Activated CD4-positive, alpha-beta T cell treated with anti-CD3 and anti-CD28 coated beads, Interleukin-2, amount 10 ng/mL, durations not matched to agents 24 days and 14 days (primary cell): ENCODE measurements at regions not wholly inside any gene's neighbourhood (a gene's known extent, or its start where the extent isn't known, plus 50 kb on each side); places are given as distances from the start of the nearest gene placed in this dataset.

ENCODE experiments used
- DNase-seq: peaks from one replicate; pipeline ENCODE4 v3.0.0; 2022
- H3K27ac Mint-ChIP-seq: one replicate; pipeline ENCODE4 v1.8.0; 2022; ENCODE audit warnings: mild to moderate bottlenecking, mixed read lengths
- H3K27me3 Mint-ChIP-seq: one replicate; pipeline ENCODE4 v1.8.0; 2022; ENCODE audit warnings: mixed read lengths
- H3K36me3 Mint-ChIP-seq: one replicate; pipeline ENCODE4 v1.8.0; 2022; ENCODE audit warnings: low read depth, mild to moderate bottlenecking, mixed read lengths
- H3K4me1 Mint-ChIP-seq: one replicate; pipeline ENCODE4 v1.8.0; 2021; ENCODE audit warnings: mixed read lengths
- H3K4me3 Mint-ChIP-seq: one replicate; pipeline ENCODE4 v1.8.0; 2022; ENCODE audit warnings: mild to moderate bottlenecking, moderate library complexity, mixed read lengths
- H3K9me3 Mint-ChIP-seq: one replicate; pipeline ENCODE4 v1.8.0; 2021; ENCODE audit warnings: mixed read lengths
- intact Hi-C: fragments of 100-400 bp; cut with micrococcal nuclease; formaldehyde crosslinking; loops from one replicate; pipeline ENCODE4 v1.15.1; 2023

DNA sequence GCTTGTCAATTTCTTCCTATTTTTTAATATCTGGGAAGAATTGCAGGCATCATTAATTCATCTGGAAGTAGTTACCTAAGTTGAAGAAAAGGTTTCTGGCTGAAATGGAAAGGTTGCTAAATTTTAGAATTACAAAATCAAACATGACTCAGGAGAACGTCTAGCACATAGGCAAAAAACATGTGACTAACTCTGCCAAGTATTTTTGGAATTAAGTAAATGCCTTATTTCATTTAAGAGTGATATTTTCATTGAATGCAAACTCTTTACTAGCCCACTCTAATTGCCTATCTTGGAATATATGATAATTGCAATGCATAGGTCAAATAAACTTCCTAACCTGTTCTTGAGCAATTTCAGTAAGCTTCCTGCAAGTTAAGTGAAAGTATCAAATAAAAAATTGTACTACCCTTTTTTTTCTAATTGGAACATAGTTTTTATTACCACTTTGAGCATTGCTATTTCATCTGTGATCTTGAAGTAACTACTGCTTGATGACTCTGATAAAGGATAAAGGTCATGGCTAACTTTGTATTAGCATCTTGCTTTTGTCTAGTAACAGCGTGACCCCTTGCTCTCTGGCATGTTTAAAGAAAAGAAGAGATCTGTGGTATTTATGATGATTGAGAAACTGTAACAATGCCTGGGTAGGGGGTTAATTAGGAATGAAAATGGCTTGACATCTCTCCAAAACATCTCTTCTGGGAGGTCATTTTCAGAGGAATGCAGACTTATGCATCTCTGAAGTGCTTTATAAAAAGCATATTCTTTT, 208.3 kb upstream of the NCAM2 start:
- H3K9me3 Mint-ChIP-seq: no peaks in the 10 kb centered on the region

GRCh38 chr21:20800106-20800505, 198.1 kb upstream of the NCAM2 start:
- no peaks in the 10 kb centered on the region for H3K36me3 Mint-ChIP-seq
- intact Hi-C loops: no loop called here
- no peak overlapping the region for H3K4me3 Mint-ChIP-seq
- no peaks in the 10 kb centered on the region for H3K4me1 Mint-ChIP-seq
- no peak for DNase-seq
- no peaks in the 10 kb centered on the region for H3K27me3 Mint-ChIP-seq
- no peaks in the 10 kb centered on the region for H3K9me3 Mint-ChIP-seq
- no peak overlapping the region for H3K27ac Mint-ChIP-seq

More for the DNA sequence above, 208.3 kb upstream of the NCAM2 start:
- Mint-ChIP-seq H3K36me3 (no peaks in the 10 kb centered on the region), H3K27me3 (no peaks in the 10 kb centered on the region), H3K4me1 (no peaks in the 10 kb centered on the region), H3K27ac (no peak overlapping the region), H3K4me3 (no peak overlapping the region)
- no peak for DNase-seq
- intact Hi-C loops: no loop called here

- H3K4me3 Mint-ChIP-seq: no peak overlapping the region
- no peaks in the 10 kb centered on the region for H3K36me3 Mint-ChIP-seq
- no peak for DNase-seq
- H3K4me1 Mint-ChIP-seq: no peaks in the 10 kb centered on the region
- H3K9me3 Mint-ChIP-seq: peaks cover 3% of the 10 kb centered on the region
- H3K27me3 Mint-ChIP-seq: no peaks in the 10 kb centered on the region
- intact Hi-C loops: no loop called here
- H3K27ac Mint-ChIP-seq: no peak overlapping the region
Observed at GRCh38 chr21:20802201-20802600, 196.0 kb upstream of the NCAM2 start.

DNA sequence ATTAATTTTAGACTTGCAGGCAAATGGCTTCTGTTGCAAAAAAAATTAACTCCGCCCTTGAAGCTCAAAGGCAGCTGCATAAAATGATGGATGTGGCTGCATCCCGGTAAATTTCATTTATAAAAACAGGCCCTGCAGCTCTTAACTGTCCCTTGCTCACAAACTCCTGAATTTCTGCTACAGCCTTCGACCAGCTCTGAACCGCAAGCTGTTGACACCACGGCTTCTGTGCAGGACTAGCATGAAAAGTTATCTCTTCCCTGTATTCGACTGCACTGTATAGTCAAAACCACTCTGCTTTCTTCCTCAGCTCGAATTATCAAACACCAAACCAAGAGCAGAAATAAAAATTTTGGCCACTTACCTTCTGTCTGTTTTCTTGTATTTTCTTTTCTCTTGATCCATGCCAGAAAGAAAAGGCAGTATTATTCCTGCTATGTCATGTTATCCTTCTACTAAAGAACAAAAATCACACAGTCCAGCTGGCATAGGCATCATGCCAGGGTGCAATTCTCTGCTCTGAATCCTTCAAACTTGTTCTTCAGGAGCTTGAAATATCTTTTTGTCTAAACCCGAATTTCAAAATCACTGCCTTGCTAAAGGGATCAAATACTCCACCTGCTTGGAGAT, 195.5 kb upstream of the NCAM2 start:
- intact Hi-C loops: no loop called here
- Mint-ChIP-seq H3K4me3 (no peak overlapping the region), H3K36me3 (no peaks in the 10 kb centered on the region), H3K27me3 (no peaks in the 10 kb centered on the region), H3K9me3 (peaks cover 3% of the 10 kb centered on the region), H3K27ac (no peak overlapping the region), H3K4me1 (no peaks in the 10 kb centered on the region)
- DNase-seq: no peak

DNA sequence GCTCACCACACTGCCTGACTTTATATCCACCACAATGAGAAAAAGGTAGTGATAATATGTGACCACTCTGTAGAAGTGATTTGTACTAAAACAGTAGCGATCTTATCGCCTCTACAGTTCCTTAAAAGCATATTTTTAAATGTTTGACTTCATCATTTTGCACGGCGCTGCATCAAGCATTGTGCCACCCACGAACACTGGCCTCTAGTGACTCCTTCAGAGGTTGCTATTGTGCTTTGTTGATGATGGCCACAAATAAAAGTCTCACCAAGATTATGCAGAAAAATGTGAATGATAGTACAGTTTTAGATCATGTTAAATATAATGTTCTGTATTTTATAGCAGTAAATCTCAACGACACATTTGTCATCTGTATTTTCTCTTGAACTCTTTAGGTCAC, 186.5 kb upstream of the NCAM2 start:
- no peaks in the 10 kb centered on the region for H3K36me3 Mint-ChIP-seq
- intact Hi-C loops: no loop called here
- DNase-seq: no peak
- H3K4me3 Mint-ChIP-seq: no peak overlapping the region
- no peaks in the 10 kb centered on the region for H3K27me3 Mint-ChIP-seq
- H3K27ac Mint-ChIP-seq: no peak overlapping the region
- H3K4me1 Mint-ChIP-seq: no peaks in the 10 kb centered on the region
- H3K9me3 Mint-ChIP-seq: peaks cover 8% of the 10 kb centered on the region

DNA sequence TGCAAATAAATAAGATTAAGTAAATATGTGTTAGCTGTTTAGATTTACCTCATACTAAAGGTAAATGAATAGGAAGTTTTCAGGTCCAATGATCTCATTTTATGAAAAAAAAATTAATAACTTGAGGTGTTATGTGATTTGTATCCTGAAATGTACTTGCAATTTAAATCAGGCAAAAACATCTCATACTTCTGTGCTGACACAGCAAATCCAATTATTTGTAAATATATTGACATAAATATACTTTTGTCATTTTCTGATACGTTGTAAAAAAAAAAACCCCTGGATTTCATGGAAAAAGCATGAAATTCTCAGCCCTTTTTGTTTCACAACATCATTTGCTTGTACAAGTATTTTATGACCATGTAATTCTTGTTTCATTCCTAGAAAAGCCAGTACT, 184.1 kb upstream of the NCAM2 start:
- DNase-seq: no peak
- no peaks in the 10 kb centered on the region for H3K27me3 Mint-ChIP-seq
- no peak overlapping the region for H3K27ac Mint-ChIP-seq
- no peak overlapping the region for H3K4me3 Mint-ChIP-seq
- H3K4me1 Mint-ChIP-seq: no peaks in the 10 kb centered on the region
- intact Hi-C loops: no loop called here
- no peaks in the 10 kb centered on the region for H3K36me3 Mint-ChIP-seq
- peaks cover 12% of the 10 kb centered on the region for H3K9me3 Mint-ChIP-seq

DNA sequence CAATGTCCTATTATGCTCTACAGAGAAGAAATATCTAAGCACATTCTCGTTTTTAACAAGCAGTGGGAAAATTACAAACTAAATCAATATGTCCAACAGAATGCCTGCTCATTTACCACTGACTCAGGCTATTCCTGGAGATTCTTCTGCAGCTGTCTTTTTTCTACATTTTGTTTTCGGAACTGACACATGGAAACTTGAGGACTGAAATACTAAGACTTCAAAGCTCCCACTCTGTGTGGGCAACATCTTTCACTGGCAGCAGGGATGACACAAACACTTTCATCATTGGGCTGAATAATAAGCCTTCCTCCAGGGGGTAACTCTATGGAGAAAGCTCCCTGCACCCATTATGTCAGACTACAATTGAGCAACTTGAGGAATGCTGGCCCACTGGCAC, 175.5 kb upstream of the NCAM2 start:
- intact Hi-C loops: no loop called here
- Mint-ChIP-seq H3K27me3 (no peaks in the 10 kb centered on the region), H3K9me3 (peaks cover 5% of the 10 kb centered on the region), H3K4me3 (no peak overlapping the region), H3K36me3 (no peaks in the 10 kb centered on the region), H3K4me1 (no peaks in the 10 kb centered on the region), H3K27ac (no peak overlapping the region)
- DNase-seq: no peak

DNA sequence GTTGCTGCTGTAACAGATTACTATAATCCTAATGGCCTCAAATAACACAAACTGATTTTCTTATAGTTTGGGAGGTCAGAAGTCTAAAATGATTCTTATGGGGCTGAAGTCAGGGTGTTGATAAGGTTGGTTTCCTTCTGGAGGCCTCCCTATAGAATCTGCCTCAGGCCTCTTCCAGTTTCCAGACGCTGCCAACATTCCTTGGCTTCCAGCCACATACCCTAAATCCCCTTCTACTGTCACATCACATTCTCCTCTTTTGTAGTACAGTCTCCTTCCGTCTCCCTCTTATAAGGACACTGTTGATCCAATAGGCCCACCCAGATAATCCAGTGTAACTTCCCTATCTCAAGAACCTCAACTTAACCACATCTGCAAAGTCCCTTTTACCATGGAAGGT, 145.3 kb upstream of the NCAM2 start:
- no peaks in the 10 kb centered on the region for H3K4me1 Mint-ChIP-seq
- H3K36me3 Mint-ChIP-seq: no peaks in the 10 kb centered on the region
- H3K27ac Mint-ChIP-seq: no peak overlapping the region
- no peak overlapping the region for H3K4me3 Mint-ChIP-seq
- no peaks in the 10 kb centered on the region for H3K27me3 Mint-ChIP-seq
- no peaks in the 10 kb centered on the region for H3K9me3 Mint-ChIP-seq
- DNase-seq: no peak
- intact Hi-C loops: no loop called here

DNA sequence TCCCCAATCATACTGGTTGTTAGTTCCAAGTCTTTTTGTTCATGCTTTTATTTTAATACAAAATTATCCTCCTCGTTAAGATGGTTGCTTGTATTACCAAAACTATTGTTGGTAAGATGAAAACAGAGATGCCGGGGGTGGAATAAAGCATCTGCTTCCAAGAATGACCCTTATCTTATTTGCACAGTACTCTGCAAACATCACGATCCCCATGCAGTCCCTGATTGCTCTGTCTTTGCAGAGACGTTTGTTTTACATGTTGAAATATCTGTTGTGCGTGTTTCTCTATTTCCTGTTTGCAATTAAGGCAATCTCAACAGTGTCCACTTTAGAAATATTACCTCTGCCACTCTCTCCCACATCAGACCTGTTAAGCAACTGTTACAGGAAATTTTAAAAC, 141.3 kb upstream of the NCAM2 start:
- H3K36me3 Mint-ChIP-seq: no peaks in the 10 kb centered on the region
- intact Hi-C loops: no loop called here
- no peaks in the 10 kb centered on the region for H3K27me3 Mint-ChIP-seq
- H3K4me3 Mint-ChIP-seq: no peak overlapping the region
- H3K9me3 Mint-ChIP-seq: no peaks in the 10 kb centered on the region
- H3K27ac Mint-ChIP-seq: no peak overlapping the region
- DNase-seq: no peak
- H3K4me1 Mint-ChIP-seq: no peaks in the 10 kb centered on the region

- no peak overlapping the region for H3K27ac Mint-ChIP-seq
- H3K27me3 Mint-ChIP-seq: no peaks in the 10 kb centered on the region
- H3K9me3 Mint-ChIP-seq: no peaks in the 10 kb centered on the region
- no peak for DNase-seq
- no peaks in the 10 kb centered on the region for H3K4me1 Mint-ChIP-seq
- no peaks in the 10 kb centered on the region for H3K36me3 Mint-ChIP-seq
- intact Hi-C loops: no loop called here
- H3K4me3 Mint-ChIP-seq: no peak overlapping the region
Observed at GRCh38 chr21:20874202-20874601, 124.0 kb upstream of the NCAM2 start.

DNA sequence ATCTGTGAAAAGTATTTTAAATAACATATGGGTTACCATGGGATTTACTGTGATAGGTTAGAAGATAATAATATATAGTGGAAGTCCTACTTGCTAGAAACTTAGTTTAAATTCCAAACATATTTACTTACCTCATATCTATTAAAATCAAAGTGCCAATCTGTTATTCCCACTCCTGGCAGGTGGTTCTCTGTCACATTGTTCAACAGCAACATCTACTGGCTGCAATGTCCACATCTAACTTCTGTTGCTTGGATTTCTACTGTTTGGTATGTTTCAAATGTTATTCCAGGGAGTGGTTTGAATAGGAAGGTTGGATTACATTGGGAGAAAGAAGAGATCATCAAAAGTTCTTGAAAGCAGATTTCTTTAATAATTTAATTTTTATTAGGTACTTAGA, 122.5 kb upstream of the NCAM2 start:
- intact Hi-C loops: no loop called here
- no peak overlapping the region for H3K27ac Mint-ChIP-seq
- H3K27me3 Mint-ChIP-seq: no peaks in the 10 kb centered on the region
- H3K36me3 Mint-ChIP-seq: no peaks in the 10 kb centered on the region
- no peaks in the 10 kb centered on the region for H3K9me3 Mint-ChIP-seq
- no peak for DNase-seq
- H3K4me1 Mint-ChIP-seq: no peaks in the 10 kb centered on the region
- no peak overlapping the region for H3K4me3 Mint-ChIP-seq

DNA sequence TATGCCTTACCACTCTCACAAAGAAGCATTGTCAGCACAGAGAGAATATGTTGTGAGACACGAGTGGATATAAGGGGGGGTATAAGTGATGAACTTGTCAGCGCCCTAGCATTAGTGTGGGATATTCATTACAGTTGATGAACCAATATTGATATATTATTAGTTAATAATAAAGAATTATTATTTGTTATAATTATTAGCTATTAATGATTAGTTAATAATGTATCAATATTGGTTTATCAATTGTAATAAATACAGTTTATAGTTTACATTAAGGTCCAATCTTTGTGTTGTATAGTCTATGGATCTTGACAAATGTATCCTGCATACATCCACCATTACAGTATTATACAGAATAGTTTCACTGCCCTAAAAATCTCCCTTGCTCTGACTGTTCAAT, 120.2 kb upstream of the NCAM2 start:
- H3K4me1 Mint-ChIP-seq: no peaks in the 10 kb centered on the region
- H3K27ac Mint-ChIP-seq: no peak overlapping the region
- H3K4me3 Mint-ChIP-seq: no peak overlapping the region
- no peaks in the 10 kb centered on the region for H3K36me3 Mint-ChIP-seq
- no peak for DNase-seq
- no peaks in the 10 kb centered on the region for H3K27me3 Mint-ChIP-seq
- intact Hi-C loops: no loop called here
- H3K9me3 Mint-ChIP-seq: no peaks in the 10 kb centered on the region

DNA sequence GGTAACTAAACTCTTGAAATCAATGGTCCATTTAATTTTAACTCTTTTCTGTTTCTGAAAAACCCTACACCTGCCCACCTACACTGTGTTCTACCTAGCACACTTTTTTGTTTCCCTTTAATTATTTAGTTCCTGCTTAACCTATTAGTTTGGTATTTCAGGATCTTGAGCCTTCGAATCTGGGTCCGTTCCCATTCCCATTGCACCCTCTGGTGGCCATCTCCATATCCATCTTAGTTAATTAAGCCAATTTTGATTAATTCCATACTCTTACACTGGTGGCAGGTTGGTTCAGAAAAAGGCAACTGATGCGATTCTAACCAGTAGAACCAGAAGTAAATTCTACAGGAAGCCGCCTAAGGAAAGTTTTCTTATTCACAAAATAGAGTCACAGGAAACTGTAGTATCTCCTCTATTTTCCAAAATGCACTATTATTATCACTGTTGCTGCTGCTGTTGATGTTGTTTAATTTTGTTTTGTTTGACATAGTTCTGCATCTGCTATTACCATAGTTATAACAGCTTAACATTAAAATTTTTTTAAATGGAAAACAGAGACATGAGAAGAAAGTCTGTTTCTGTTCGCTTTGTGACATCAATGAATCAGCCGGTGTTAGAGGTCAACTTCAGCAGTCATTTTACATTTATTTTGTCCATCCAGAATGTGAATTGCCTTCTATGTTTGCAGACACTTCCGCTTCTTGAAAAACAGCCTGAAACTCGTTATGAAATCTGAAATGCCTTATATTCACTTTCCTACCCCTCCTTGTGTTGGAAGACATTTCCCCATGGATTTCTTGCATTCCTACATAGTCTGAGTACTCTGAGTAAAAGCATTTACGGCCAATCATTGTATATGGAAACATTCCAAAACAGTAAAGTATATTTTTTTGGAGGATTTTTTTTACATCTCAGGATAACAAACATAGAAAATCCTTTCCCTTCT, 115.5 kb upstream of the NCAM2 start:
- H3K27ac Mint-ChIP-seq: no peak overlapping the region
- H3K27me3 Mint-ChIP-seq: no peaks in the 10 kb centered on the region
- H3K4me1 Mint-ChIP-seq: no peaks in the 10 kb centered on the region
- no peaks in the 10 kb centered on the region for H3K36me3 Mint-ChIP-seq
- H3K4me3 Mint-ChIP-seq: no peak overlapping the region
- no peaks in the 10 kb centered on the region for H3K9me3 Mint-ChIP-seq
- no peak for DNase-seq
- intact Hi-C loops: no loop called here

DNA sequence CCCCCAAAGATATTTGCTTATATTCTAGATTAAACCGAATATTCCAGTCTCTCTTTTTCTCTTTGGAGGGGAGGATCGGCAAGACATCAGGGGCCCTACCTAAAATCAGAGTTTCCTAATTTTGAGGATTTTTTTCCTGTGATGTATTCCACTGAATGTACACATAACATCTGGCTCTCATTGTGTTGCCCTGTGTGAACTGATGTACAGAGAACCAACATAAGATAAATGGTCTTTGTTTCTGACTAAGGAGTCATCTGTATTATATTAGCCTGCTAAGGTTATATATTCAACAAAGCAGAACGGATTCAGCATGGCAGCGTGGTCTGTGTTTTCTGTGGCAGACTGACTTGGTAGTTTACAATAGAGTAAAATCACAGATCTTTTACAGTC, 114.8 kb upstream of the NCAM2 start:
- Mint-ChIP-seq H3K9me3 (no peaks in the 10 kb centered on the region), H3K27me3 (no peaks in the 10 kb centered on the region), H3K36me3 (no peaks in the 10 kb centered on the region), H3K4me3 (no peak overlapping the region), H3K27ac (no peak overlapping the region), H3K4me1 (no peaks in the 10 kb centered on the region)
- intact Hi-C loops: no loop called here
- DNase-seq: no peak
